Mucosa of descending colon (tissue), 3 donors: ENCODE measurements at regions not wholly inside any gene's neighbourhood (a gene's known extent, or its start where the extent isn't known, plus 50 kb on each side); places are given as distances from the start of the nearest gene placed in this dataset.

ENCODE experiments used
- ATAC-seq: fragments of 200-7000 bp; cut with Tn5 transposase; one replicate; pipeline ENCODE4 v1.9.1; 2020; ENCODE audit warnings: mild to moderate bottlenecking, moderate library complexity
- DNase-seq, 3 donors: peaks; one replicate each; pipeline ENCODE4 v3.0.0-alpha.2; 2020
- H3K36me3 ChIP-seq: fragments of 200-600 bp; one replicate; pipeline ENCODE4 v1.8.0; 2021; ENCODE audit warnings: low read depth, mild to moderate bottlenecking
- H3K4me1 ChIP-seq: fragments of 200-600 bp; one replicate; pipeline ENCODE4 v1.8.0; 2021; ENCODE audit warnings: low read depth, mild to moderate bottlenecking
- H3K4me3 ChIP-seq: fragments of 200-600 bp; one replicate; pipeline ENCODE4 v1.8.0; 2021; ENCODE audit warnings: mild to moderate bottlenecking
- H3K9me3 ChIP-seq: fragments of 200-600 bp; one replicate; pipeline ENCODE4 v1.8.0; 2021; ENCODE audit warnings: mild to moderate bottlenecking
- intact Hi-C, 2 donors: fragments of 100-400 bp; cut with DNase I in 1 of 2; cut with micrococcal nuclease in 1 of 2; formaldehyde crosslinking; loops; one replicate each; pipeline versions ENCODE4 v1.11.0 to v1.11.1; 2022; cut with DNase I, micrococcal nuclease
- TF ChIP-seq, protein P1 (sequence below): fragments of 200-600 bp; IDR thresholded peaks from one replicate; pipeline ENCODE4 v1.8.0; 2022; ENCODE audit warnings: antibody characterized with exemption, mild to moderate bottlenecking
- donor health status: DM: no; HTN: no; CAD: no; lungs with moderate emphysema.
- donor health status: DM: no; HTN: no; CAD: no.
- donor health status: DM: no; HTN: yes; CAD: no.

GRCh38 chr3:74345701-74346100 is 268.8 kb downstream of the CNTN3 start:
- no peak for DNase-seq
- Histone ChIP-seq H3K4me3 (no peak overlapping the region), H3K9me3 (no peaks in the 10 kb centered on the region), H3K36me3 (no peaks in the 10 kb centered on the region), H3K4me1 (no peaks in the 10 kb centered on the region)
- TF ChIP-seq, protein P1, sequence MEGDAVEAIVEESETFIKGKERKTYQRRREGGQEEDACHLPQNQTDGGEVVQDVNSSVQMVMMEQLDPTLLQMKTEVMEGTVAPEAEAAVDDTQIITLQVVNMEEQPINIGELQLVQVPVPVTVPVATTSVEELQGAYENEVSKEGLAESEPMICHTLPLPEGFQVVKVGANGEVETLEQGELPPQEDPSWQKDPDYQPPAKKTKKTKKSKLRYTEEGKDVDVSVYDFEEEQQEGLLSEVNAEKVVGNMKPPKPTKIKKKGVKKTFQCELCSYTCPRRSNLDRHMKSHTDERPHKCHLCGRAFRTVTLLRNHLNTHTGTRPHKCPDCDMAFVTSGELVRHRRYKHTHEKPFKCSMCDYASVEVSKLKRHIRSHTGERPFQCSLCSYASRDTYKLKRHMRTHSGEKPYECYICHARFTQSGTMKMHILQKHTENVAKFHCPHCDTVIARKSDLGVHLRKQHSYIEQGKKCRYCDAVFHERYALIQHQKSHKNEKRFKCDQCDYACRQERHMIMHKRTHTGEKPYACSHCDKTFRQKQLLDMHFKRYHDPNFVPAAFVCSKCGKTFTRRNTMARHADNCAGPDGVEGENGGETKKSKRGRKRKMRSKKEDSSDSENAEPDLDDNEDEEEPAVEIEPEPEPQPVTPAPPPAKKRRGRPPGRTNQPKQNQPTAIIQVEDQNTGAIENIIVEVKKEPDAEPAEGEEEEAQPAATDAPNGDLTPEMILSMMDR: no peak
- no peak for ATAC-seq
- intact Hi-C loops: no loop called here

DNA sequence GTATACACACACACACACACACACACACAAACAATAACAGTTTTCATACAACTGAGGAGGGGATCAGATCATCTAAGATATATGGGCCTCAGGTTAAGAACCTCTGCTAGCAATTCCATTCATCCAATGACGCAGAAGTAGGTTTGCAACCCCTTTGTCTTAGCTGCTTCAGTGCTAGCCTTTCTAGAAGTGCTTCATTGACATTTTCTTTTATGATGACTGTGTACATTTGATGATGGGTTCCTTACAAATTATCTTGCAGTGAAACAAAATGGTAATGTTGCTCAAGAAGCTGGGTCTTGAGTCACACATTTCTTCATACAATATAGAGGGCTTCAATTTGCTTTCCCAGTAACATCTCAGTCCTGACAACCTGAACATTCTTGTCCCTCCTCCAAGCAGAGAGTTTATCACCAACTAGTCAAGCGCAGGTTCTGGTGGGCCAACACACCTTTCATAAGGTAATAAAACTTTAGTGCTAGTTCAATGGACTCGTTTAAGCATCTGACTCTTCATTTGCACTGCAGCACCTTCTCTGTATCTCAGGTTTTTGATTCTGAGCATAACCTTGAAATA is 269.5 kb downstream of the CNTN3 start:
- no peak overlapping the region for H3K4me3 ChIP-seq
- intact Hi-C loops: no loop called here
- DNase-seq: no peak

GRCh38 chr3:74343391-74343790 is 271.1 kb downstream of the CNTN3 start:
- Histone ChIP-seq H3K36me3 (no peaks in the 10 kb centered on the region), H3K4me1 (no peaks in the 10 kb centered on the region), H3K9me3 (no peaks in the 10 kb centered on the region), H3K4me3 (no peak overlapping the region)
- intact Hi-C loops: no loop called here
- DNase-seq (no peak), ATAC-seq (no peak)
- TF ChIP-seq, protein P1: no peak

More for the DNA sequence above, 269.5 kb downstream of the CNTN3 start:
- TF ChIP-seq, protein P1: no peak
- ATAC-seq: no peak
- H3K9me3 ChIP-seq: no peaks in the 10 kb centered on the region
- H3K36me3 ChIP-seq: no peaks in the 10 kb centered on the region
- no peaks in the 10 kb centered on the region for H3K4me1 ChIP-seq

GRCh38 chr3:74338998-74339397 is 275.5 kb downstream of the CNTN3 start:
- H3K4me1 ChIP-seq: no peaks in the 10 kb centered on the region

GRCh38 chr3:74332165-74332564 is 282.3 kb downstream of the CNTN3 start:
- H3K36me3 ChIP-seq: no peaks in the 10 kb centered on the region
- intact Hi-C loops: no loop called here
- no peaks in the 10 kb centered on the region for H3K9me3 ChIP-seq
- no peaks in the 10 kb centered on the region for H3K4me1 ChIP-seq
- no peak for ATAC-seq
- H3K4me3 ChIP-seq: no peak overlapping the region
- TF ChIP-seq, protein P1: no peak
- no peak for DNase-seq

More at GRCh38 chr3:74338998-74339397, 275.5 kb downstream of the CNTN3 start:
- H3K9me3 ChIP-seq: no peaks in the 10 kb centered on the region
- H3K36me3 ChIP-seq: no peaks in the 10 kb centered on the region
- DNase-seq (no peak), ATAC-seq (no peak)
- intact Hi-C loops: no loop called here
- no peak overlapping the region for H3K4me3 ChIP-seq
- TF ChIP-seq, protein P1: no peak

GRCh38 chr3:74331711-74332110 is 282.7 kb downstream of the CNTN3 start:
- ATAC-seq: no peak
- TF ChIP-seq, protein P1: no peak
- Histone ChIP-seq H3K4me3 (no peak overlapping the region), H3K36me3 (no peaks in the 10 kb centered on the region), H3K4me1 (no peaks in the 10 kb centered on the region), H3K9me3 (no peaks in the 10 kb centered on the region)
- intact Hi-C loops: no loop called here
- no peak for DNase-seq
